Gastroesophageal sphincter (tissue), 3 donors: ENCODE measurements at regions not wholly inside any gene's neighbourhood (a gene's known extent, or its start where the extent isn't known, plus 50 kb on each side); places are given as distances from the start of the nearest gene placed in this dataset.

Experiments
- EP300 ChIP-seq: sonication (generic); formaldehyde crosslinking; IDR thresholded peaks from one replicate; pipeline ENCODE4 v1.6.1; 2017; ENCODE audit warnings: antibody characterized with exemption, mild to moderate bottlenecking
- POLR2A ChIP-seq, 2 donors: fragments of 450-650 bp; IDR thresholded peaks; one replicate each; pipeline ENCODE4 v1.6.1; 2017; ENCODE audit warnings: antibody characterized with exemption in 2 of 2, mild to moderate bottlenecking in 2 of 2, moderate library complexity in 1 of 2
- POLR2AphosphoS5 ChIP-seq: sonication (generic); formaldehyde crosslinking; IDR thresholded peaks from one replicate; pipeline ENCODE4 v1.6.1; 2017; ENCODE audit warnings: antibody characterized with exemption
- TF ChIP-seq, protein P1 (sequence below), 4 experiments: fragments of 200-600 bp in 2 of 4; fragments of 450-650 bp in 2 of 4; sonication (generic) in 1 of 4; IDR thresholded peaks; one replicate each; pipeline ENCODE4 v1.5.1; 2017 to 2019; ENCODE audit warnings: antibody characterized with exemption in 4 of 4, mild to moderate bottlenecking in 2 of 4, moderate library complexity in 2 of 4

DNA sequence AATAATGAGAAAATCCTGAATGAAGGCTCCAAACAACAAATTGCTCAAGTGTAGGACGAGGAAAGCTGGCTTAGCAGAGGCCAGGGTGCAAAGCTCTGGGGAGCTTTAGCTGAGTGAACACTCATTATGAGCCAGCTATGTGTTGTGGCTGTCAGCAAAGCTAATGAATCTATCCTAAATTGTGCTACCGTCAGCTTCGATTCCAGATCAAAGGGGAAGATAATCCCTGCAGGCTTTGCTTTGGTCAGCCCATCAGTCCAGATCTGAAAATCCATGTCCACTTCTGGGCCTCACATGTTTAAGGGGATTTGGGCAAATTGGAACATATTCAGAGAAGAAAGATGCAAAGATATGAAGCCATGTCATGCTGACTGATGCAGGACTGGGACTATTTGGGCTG, 180.9 kb upstream of the ZBED5 start:
- TF ChIP-seq EP300 (no peak), POLR2AphosphoS5 (no peak), POLR2A (IDR thresholded peaks at IDR 0.05) (no peak)
- TF ChIP-seq, protein P1, sequence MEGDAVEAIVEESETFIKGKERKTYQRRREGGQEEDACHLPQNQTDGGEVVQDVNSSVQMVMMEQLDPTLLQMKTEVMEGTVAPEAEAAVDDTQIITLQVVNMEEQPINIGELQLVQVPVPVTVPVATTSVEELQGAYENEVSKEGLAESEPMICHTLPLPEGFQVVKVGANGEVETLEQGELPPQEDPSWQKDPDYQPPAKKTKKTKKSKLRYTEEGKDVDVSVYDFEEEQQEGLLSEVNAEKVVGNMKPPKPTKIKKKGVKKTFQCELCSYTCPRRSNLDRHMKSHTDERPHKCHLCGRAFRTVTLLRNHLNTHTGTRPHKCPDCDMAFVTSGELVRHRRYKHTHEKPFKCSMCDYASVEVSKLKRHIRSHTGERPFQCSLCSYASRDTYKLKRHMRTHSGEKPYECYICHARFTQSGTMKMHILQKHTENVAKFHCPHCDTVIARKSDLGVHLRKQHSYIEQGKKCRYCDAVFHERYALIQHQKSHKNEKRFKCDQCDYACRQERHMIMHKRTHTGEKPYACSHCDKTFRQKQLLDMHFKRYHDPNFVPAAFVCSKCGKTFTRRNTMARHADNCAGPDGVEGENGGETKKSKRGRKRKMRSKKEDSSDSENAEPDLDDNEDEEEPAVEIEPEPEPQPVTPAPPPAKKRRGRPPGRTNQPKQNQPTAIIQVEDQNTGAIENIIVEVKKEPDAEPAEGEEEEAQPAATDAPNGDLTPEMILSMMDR (IDR thresholded peaks at IDR 0.05): no peak
